ENCODE measurements at regions not wholly inside any gene's neighbourhood (a gene's known extent, or its start where the extent isn't known, plus 50 kb on each side); places are given as distances from the start of the nearest gene placed in this dataset.

DNA sequence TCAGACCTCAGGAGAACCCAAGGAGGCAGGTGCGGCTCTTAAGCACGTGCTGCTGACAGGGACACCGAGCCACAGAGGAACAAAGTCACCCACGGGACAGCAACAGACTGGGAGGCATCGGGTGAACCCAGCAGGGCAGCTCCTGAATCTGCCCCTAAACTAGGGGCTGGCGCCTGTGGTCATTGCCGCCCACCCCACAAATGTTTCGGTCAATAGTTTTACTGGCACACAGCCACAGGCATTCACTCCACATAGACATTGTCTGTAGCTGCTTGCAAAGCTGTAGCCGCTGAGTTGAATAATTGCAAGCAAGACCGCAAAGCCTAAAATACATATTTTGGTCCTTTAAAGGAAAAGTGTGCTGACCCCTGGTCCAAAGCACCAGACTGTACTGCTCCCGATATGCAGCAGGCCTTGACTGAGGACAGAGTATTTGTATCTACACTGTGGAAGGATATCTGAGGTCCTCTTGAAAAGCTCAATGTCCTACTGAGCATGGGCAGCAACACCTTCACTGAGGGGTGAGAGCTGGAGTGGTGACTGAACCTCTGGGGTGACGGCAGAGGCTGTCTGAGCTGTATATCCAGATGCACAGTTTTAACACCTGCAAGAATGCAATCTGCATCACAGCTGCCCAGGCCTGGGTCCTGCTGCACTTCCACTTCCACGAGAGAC lies 310.3 kb downstream of the THBS2 start:
- DNase-seq (ENCODE audit: extremely low spot score): no peak
- POLR2A ChIA-PET: no interaction called here
- CTCF ChIA-PET: no interaction called here
- TF ChIP-seq ARNT (IDR thresholded peaks at IDR 0.05) (no peak), PKNOX1 (IDR thresholded peaks at IDR 0.05) (no peak), NFRKB (IDR thresholded peaks at IDR 0.05) (no peak), CTBP1 (IDR thresholded peaks at IDR 0.05; ENCODE audit: borderline replicate concordance) (no peak), LEF1 (IDR thresholded peaks at IDR 0.05; ENCODE audit: borderline replicate concordance) (no peak), TARDBP (IDR thresholded peaks at IDR 0.05) (no peak), BHLHE40 (IDR thresholded peaks at IDR 0.05; ENCODE audit: borderline replicate concordance) (no peak), SUZ12 (IDR thresholded peaks at IDR 0.05) (no peak), FOXA1 (IDR thresholded peaks at IDR 0.05) (no peak), FOXM1 (IDR thresholded peaks at IDR 0.05; ENCODE audit: borderline replicate concordance) (no peak), L3MBTL2 (conservative IDR thresholded peaks at IDR 0.05) (no peak), FOXK2 (IDR thresholded peaks at IDR 0.05) (no peak), HDGF (IDR thresholded peaks at IDR 0.05; ENCODE audit: borderline replicate concordance) (no peak), SP1 (IDR thresholded peaks at IDR 0.05) (no peak), ELF4 (IDR thresholded peaks at IDR 0.05) (no peak), ZNF384 (IDR thresholded peaks at IDR 0.05) (no peak)

- no peak for DNase-seq (ENCODE audit: extremely low spot score)
- TF ChIP-seq ELF4 (IDR thresholded peaks at IDR 0.05): no peak
- no peak for TF ChIP-seq CTBP1 (IDR thresholded peaks at IDR 0.05; ENCODE audit: borderline replicate concordance)
- TF ChIP-seq SP1 (IDR thresholded peaks at IDR 0.05): no peak
- no peak for TF ChIP-seq ARNT (IDR thresholded peaks at IDR 0.05)
- no peak for TF ChIP-seq TARDBP (IDR thresholded peaks at IDR 0.05)
- TF ChIP-seq LEF1 (IDR thresholded peaks at IDR 0.05; ENCODE audit: borderline replicate concordance): no peak
- no peak for TF ChIP-seq BHLHE40 (IDR thresholded peaks at IDR 0.05; ENCODE audit: borderline replicate concordance)
- TF ChIP-seq FOXA1 (IDR thresholded peaks at IDR 0.05): no peak
- no peak for TF ChIP-seq NFRKB (IDR thresholded peaks at IDR 0.05)
- TF ChIP-seq ZNF384 (IDR thresholded peaks at IDR 0.05): no peak
- TF ChIP-seq FOXK2 (IDR thresholded peaks at IDR 0.05): no peak
- no peak for TF ChIP-seq L3MBTL2 (conservative IDR thresholded peaks at IDR 0.05)
- TF ChIP-seq HDGF (IDR thresholded peaks at IDR 0.05; ENCODE audit: borderline replicate concordance): no peak
- TF ChIP-seq PKNOX1 (IDR thresholded peaks at IDR 0.05): no peak
- no peak for TF ChIP-seq SUZ12 (IDR thresholded peaks at IDR 0.05)
- ChIA-PET CTCF (no interaction called here), POLR2A (no interaction called here)
These were observed 311.0 kb downstream of the THBS2 start for GRCh38 chr6:168942646-168943045.

DNA sequence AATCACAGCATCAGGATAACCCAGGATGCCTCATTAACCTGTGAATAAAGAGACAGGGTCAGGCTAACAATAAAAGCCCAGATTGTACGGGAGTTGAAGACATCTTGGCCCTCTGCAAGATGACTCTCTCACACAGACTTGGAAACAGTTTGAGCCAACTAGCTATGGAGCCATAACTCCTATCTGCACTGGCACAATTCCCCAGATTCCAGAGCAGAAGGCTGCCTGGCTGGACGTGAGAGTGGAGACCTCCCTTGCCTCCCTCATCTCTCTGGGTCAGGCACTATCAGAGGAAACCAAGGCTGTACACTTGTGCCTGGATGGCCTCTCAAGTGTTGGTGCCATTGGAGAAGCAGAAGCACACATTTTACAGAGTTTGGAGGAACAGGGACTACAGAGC lies 312.6 kb downstream of the THBS2 start:
- POLR2A ChIA-PET: no interaction called here
- TF ChIP-seq PKNOX1 (IDR thresholded peaks at IDR 0.05) (no peak), SP1 (IDR thresholded peaks at IDR 0.05) (no peak)
- no peak for DNase-seq (ENCODE audit: extremely low spot score)
- CTCF ChIA-PET: no interaction called here

- TF ChIP-seq ELF4 (IDR thresholded peaks at IDR 0.05) (no peak), FOXK2 (IDR thresholded peaks at IDR 0.05) (no peak), ZNF384 (IDR thresholded peaks at IDR 0.05) (no peak), FOXM1 (IDR thresholded peaks at IDR 0.05; ENCODE audit: borderline replicate concordance) (no peak), PKNOX1 (IDR thresholded peaks at IDR 0.05) (no peak), L3MBTL2 (conservative IDR thresholded peaks at IDR 0.05) (no peak), LEF1 (IDR thresholded peaks at IDR 0.05; ENCODE audit: borderline replicate concordance) (no peak), SP1 (IDR thresholded peaks at IDR 0.05) (no peak), CTBP1 (IDR thresholded peaks at IDR 0.05; ENCODE audit: borderline replicate concordance) (no peak), HDGF (IDR thresholded peaks at IDR 0.05; ENCODE audit: borderline replicate concordance) (no peak), SUZ12 (IDR thresholded peaks at IDR 0.05) (no peak), NFRKB (IDR thresholded peaks at IDR 0.05) (no peak), BHLHE40 (IDR thresholded peaks at IDR 0.05; ENCODE audit: borderline replicate concordance) (no peak), ARNT (IDR thresholded peaks at IDR 0.05) (no peak), TARDBP (IDR thresholded peaks at IDR 0.05) (no peak)
- POLR2A ChIA-PET: no interaction called here
- DNase-seq (ENCODE audit: extremely low spot score): no peak
- CTCF ChIA-PET: no interaction called here
These were observed 313.9 kb downstream of the THBS2 start for GRCh38 chr6:168939796-168940195.

GRCh38 chr6:168939041-168939440 lies 314.6 kb downstream of the THBS2 start:
- TF ChIP-seq NFRKB (IDR thresholded peaks at IDR 0.05): no peak
- no peak for TF ChIP-seq PKNOX1 (IDR thresholded peaks at IDR 0.05)
- no peak for TF ChIP-seq SP1 (IDR thresholded peaks at IDR 0.05)
- no peak for TF ChIP-seq CTBP1 (IDR thresholded peaks at IDR 0.05; ENCODE audit: borderline replicate concordance)
- no peak for TF ChIP-seq L3MBTL2 (conservative IDR thresholded peaks at IDR 0.05)
- TF ChIP-seq ELF4 (IDR thresholded peaks at IDR 0.05): no peak
- no peak for TF ChIP-seq SUZ12 (IDR thresholded peaks at IDR 0.05)
- TF ChIP-seq ZNF384 (IDR thresholded peaks at IDR 0.05): no peak
- TF ChIP-seq ARNT (IDR thresholded peaks at IDR 0.05): no peak
- no peak for TF ChIP-seq BHLHE40 (IDR thresholded peaks at IDR 0.05; ENCODE audit: borderline replicate concordance)
- TF ChIP-seq TARDBP (IDR thresholded peaks at IDR 0.05): no peak
- TF ChIP-seq LEF1 (IDR thresholded peaks at IDR 0.05; ENCODE audit: borderline replicate concordance): no peak
- no peak for TF ChIP-seq HDGF (IDR thresholded peaks at IDR 0.05; ENCODE audit: borderline replicate concordance)
- no peak for TF ChIP-seq FOXK2 (IDR thresholded peaks at IDR 0.05)
- no peak for TF ChIP-seq FOXA1 (IDR thresholded peaks at IDR 0.05)
- TF ChIP-seq FOXM1 (IDR thresholded peaks at IDR 0.05; ENCODE audit: borderline replicate concordance): no peak
- no peak for DNase-seq (ENCODE audit: extremely low spot score)
- ChIA-PET CTCF (no interaction called here), POLR2A (no interaction called here)
